ENCODE measurements at regions not wholly inside any gene's neighbourhood (a gene's known extent, or its start where the extent isn't known, plus 50 kb on each side); places are given as distances from the start of the nearest gene placed in this dataset.

- H3K36me3 Mint-ChIP-seq (ENCODE audit: low read depth): no peaks in the 10 kb centered on the region
- H3K27me3 Mint-ChIP-seq (ENCODE audit: insufficient read depth): peaks cover 1% of the 10 kb centered on the region
- H3K4me3 Mint-ChIP-seq: no peak overlapping the region
- no peak overlapping the region for H3K27ac Mint-ChIP-seq
- peaks cover 54% of the 10 kb centered on the region for H3K9me3 Mint-ChIP-seq
- no peaks in the 10 kb centered on the region for H3K4me1 Mint-ChIP-seq (ENCODE audit: low read depth)
- TF ChIP-seq CTCF (IDR thresholded peaks at IDR 0.05): no peak
- DNase-seq: no peak
These were observed 496.1 kb downstream of the EIPR1 start for GRCh38 chr2:2881499-2881898.

GRCh38 chr2:2880938-2881337 lies 496.7 kb downstream of the EIPR1 start:
- H3K36me3 Mint-ChIP-seq (ENCODE audit: low read depth): no peaks in the 10 kb centered on the region
- peaks cover 1% of the 10 kb centered on the region for H3K27me3 Mint-ChIP-seq (ENCODE audit: insufficient read depth)
- H3K27ac Mint-ChIP-seq: no peak overlapping the region
- no peaks in the 10 kb centered on the region for H3K4me1 Mint-ChIP-seq (ENCODE audit: low read depth)
- TF ChIP-seq CTCF (IDR thresholded peaks at IDR 0.05): no peak
- peaks cover 54% of the 10 kb centered on the region for H3K9me3 Mint-ChIP-seq
- no peak overlapping the region for H3K4me3 Mint-ChIP-seq
- no peak for DNase-seq

- H3K27ac Mint-ChIP-seq: no peak overlapping the region
- no peaks in the 10 kb centered on the region for H3K36me3 Mint-ChIP-seq (ENCODE audit: low read depth)
- peaks cover 1% of the 10 kb centered on the region for H3K27me3 Mint-ChIP-seq (ENCODE audit: insufficient read depth)
- DNase-seq: no peak
- H3K4me1 Mint-ChIP-seq (ENCODE audit: low read depth): no peaks in the 10 kb centered on the region
- peaks cover 64% of the 10 kb centered on the region for H3K9me3 Mint-ChIP-seq
- H3K4me3 Mint-ChIP-seq: no peak overlapping the region
- TF ChIP-seq CTCF (IDR thresholded peaks at IDR 0.05): no peak
These were observed 497.8 kb downstream of the EIPR1 start for GRCh38 chr2:2879781-2880180.

- Mint-ChIP-seq H3K4me3 (no peak overlapping the region), H3K9me3 (peaks cover 69% of the 10 kb centered on the region), H3K36me3 (ENCODE audit: low read depth) (no peaks in the 10 kb centered on the region), H3K27ac (no peak overlapping the region), H3K4me1 (ENCODE audit: low read depth) (no peaks in the 10 kb centered on the region), H3K27me3 (ENCODE audit: insufficient read depth) (peaks cover 1% of the 10 kb centered on the region)
- DNase-seq: no peak
- TF ChIP-seq CTCF (IDR thresholded peaks at IDR 0.05): no peak
These were observed 498.5 kb downstream of the EIPR1 start for GRCh38 chr2:2879071-2879470.

GRCh38 chr2:2877427-2877826 lies 500.2 kb downstream of the EIPR1 start:
- Mint-ChIP-seq H3K27ac (no peak overlapping the region), H3K4me1 (ENCODE audit: low read depth) (no peaks in the 10 kb centered on the region)

More at GRCh38 chr2:2877427-2877826, 500.2 kb downstream of the EIPR1 start:
- H3K36me3 Mint-ChIP-seq (ENCODE audit: low read depth): peaks cover 6% of the 10 kb centered on the region; the same call in 1 of the 2 replicates
- H3K4me3 Mint-ChIP-seq: no peak overlapping the region
- H3K9me3 Mint-ChIP-seq: peaks cover 66% of the 10 kb centered on the region
- TF ChIP-seq CTCF (IDR thresholded peaks at IDR 0.05): no peak
- DNase-seq: no peak
- peaks cover 1% of the 10 kb centered on the region for H3K27me3 Mint-ChIP-seq (ENCODE audit: insufficient read depth)

Measured in HFFc6 (cell line).